Hepatocyte (in vitro differentiated cells): ENCODE measurements at regions not wholly inside any gene's neighbourhood (a gene's known extent, or its start where the extent isn't known, plus 50 kb on each side); places are given as distances from the start of the nearest gene placed in this dataset.

Source experiments
- CTCF ChIP-seq: fragments of 200-600 bp; sonication (generic); IDR thresholded peaks from 2 replicates; pipeline ENCODE4 v1.5.1; 2016; ENCODE audit warnings: antibody characterized with exemption, mild to moderate bottlenecking; ENCODE audit not compliant: poor library complexity
- EZH2 ChIP-seq: fragments of 200-600 bp; sonication (generic); IDR thresholded peaks from 2 replicates; pipeline ENCODE4 v1.6.1; 2016; ENCODE audit warnings: antibody characterized with exemption, mild to moderate bottlenecking, borderline replicate concordance

GRCh38 chrX:45623266-45623665, 422.6 kb upstream of the DIPK2B start:
- TF ChIP-seq CTCF = no peak
- TF ChIP-seq EZH2 = no peak
